Inflammatory macrophage treated with lipopolysaccharide for 4 hours (primary cell): ENCODE measurements at regions not wholly inside any gene's neighbourhood (a gene's known extent, or its start where the extent isn't known, plus 50 kb on each side); places are given as distances from the start of the nearest gene placed in this dataset.

Source experiments
- DNase-seq: peaks from one replicate; pipeline ENCODE4 v3.0.0-alpha.2; 2020

DNA sequence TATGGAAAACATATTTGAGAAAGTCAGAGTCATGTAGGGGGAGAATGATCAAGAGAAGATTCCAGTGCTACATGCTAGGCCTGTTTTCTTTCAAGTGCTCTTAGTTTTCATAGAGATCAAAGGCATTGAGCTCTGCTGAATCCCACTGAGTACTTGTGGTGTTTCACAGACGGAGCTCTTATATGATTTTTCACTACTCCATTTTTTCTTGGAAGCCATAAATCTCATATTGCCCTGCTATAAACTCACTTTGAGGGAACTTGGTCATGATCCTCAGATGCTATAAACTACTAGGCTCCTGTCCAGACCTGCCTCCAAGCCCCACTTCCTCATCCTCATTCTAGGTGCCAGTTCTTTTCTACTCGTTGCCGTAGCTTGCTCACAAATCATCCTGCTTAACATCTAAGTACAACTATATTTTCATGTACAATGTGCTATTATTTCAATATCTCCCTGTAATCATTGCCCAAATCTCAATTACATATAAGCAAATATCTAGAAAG, 180.8 kb upstream of the CCDC179 start:
- no peak for DNase-seq

DNA sequence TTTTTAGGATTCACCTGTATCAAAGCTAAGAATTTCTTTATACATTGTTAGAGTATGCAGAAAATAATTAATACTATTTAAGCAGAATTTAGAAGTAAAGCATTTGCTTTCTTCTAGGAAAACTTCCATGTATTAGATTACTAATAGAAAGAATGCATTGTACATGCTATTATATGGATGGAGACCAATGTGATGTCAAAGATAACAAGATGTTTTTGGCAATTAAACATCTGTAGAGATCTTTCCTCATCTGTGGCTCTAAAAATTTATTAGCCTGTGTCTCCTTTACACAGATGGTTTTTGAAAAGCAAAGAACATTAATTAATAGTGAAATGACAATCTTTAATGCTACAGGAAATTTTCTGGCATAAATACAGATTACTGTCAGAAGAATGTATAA, 198.4 kb upstream of the CCDC179 start:
- no peak for DNase-seq

DNA sequence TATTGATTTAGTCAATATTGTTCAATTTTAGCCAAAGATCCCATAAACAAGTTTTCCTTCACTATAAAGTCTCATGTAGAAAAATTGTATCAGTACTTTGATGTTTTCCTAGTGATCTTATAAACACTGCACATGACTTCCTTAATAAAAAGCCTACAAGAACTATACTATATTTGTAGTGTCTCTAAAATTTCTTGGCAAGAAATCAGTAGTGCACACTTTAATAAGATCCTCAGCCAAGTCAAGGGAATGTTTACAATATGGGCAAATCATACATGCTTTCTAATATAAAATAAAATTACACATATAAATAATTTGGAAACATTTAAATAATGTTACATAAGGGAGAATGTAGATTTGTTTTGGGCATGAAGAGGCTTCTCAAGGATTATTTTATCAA, 203.0 kb upstream of the CCDC179 start:
- no peak for DNase-seq

DNA sequence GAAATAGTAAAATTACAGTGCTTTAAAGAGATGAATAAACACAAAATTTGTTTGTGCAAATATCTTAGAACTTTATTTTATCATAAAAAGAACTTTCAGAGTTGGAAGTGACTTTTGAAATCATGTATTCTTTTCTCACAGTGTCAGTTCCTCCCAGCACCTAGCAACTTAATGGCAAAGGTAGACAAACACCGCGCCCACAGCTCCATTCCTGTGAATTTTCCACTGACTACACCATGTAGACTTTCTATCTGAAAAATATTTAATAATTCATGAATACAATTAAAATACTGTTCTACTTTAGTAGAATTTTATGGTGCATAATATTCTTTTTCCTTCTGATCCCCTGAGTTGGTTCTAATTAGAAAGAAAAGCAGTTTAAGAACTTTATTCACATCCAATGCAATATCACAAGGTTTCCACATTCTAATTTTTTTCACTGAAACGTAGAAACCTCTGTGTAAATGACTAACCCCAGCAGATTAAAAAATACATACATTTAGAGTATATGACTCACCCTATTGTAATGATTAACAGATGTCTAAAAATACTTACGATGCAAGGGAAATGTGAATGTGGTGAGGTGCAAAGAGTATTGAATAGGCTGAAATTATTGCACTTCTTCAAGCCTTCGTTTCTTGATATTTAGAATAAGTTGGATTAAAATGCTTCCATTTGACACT, 218.2 kb upstream of the CCDC179 start:
- DNase-seq, result no peak

DNA sequence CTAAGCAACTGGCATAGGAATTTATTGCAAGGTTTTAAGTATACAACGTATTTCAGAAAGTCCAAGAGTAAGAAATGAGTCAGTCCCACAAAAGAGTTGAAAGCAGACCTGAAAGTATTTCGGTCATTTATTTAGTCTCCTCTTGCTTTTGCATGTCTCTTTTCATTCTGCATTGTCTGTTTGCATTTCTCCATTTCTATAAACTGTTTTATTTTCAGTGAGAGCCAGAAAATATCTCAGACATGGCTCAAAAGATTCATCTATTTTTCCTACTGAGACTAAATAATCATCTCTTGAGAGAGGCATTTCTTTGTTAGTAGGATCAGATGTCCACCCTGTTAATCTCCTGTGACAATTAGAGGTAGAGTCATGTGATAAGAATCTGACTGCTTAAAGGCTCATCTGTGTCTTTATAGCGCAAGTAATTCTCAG, 219.1 kb upstream of the CCDC179 start:
- DNase-seq, result no peak

DNA sequence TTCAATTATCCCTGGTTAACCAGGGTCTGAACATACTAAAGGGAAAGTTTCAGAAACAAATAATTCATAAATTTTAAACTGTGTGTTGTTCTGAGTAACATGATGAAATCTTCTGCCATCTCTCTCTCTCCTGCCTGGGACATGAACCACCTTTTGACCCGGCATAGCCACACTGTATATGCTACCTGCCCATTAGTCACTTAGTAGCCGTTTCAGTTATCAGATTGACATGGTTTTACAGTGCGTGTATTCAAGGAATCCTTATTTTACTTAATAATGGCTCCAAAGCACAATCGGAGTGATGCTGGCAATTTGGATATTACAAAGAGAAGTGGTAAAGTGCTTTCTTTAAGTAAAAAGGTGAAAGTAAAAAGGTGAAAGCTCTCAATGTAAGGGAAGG, 227.1 kb upstream of the CCDC179 start:
- DNase-seq, result no peak

DNA sequence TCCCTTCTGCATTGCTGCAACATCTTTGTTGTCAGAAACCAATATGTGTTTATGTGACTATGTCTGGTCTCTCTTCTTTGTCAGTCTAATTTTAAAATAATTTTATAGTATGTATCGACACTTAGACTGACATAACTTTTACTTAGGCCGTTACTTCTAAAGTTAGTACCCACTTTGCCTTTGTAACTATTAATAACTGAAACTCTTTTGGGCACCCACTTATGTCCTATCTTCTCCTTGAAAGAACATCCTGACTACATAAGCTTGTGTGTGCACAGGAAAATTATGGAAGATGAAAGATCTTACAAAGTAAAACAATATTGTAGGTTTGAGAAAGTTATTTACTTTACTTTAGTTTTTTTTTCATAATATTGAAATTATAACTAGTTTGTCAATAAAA, 230.4 kb upstream of the CCDC179 start:
- no peak for DNase-seq

DNA sequence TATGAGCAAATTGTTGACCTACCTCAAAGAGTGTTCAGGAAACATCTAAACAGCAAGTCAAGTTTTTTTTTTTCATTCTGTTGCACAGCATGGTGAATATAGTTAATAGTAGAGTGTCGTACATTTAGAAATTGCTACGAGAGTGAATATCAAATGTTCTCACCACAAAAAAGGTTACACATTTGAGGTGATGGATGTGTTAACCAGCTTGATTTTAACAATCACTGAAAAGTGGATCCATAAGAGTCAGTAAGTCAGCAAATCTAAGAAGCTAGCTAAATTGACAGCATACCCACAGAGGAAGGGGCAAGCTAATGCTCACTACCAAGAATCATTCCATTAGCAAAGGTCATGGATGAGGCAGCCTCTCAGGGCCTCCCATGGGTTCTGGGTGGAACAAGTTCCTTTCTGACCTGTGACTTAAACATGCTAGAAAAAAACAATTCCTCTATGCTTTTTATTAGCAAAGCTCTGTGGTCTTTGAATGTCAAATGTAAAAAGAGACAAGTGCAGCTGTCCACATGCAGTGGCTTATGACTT, 235.4 kb upstream of the CCDC179 start:
- no peak for DNase-seq

DNA sequence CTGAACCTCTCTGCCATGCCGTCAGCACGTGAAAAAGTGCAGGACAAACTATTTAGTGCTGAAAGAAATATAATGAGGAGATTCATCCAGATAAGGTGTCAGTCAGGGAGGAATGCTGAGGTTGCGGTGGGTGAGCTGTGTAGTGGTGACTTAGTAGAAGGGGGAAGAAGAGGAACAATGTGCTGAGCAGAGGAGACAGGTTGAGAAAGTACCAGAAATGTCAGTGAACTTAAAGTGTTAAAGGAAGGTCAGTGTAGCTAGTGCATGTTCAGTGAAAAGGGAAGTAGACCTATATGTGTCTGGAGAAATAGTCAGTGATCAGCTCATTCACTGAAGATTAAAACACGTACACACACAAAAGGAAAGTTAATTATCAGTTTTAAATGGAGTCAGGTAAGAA, 237.6 kb upstream of the CCDC179 start:
- DNase-seq, result no peak

DNA sequence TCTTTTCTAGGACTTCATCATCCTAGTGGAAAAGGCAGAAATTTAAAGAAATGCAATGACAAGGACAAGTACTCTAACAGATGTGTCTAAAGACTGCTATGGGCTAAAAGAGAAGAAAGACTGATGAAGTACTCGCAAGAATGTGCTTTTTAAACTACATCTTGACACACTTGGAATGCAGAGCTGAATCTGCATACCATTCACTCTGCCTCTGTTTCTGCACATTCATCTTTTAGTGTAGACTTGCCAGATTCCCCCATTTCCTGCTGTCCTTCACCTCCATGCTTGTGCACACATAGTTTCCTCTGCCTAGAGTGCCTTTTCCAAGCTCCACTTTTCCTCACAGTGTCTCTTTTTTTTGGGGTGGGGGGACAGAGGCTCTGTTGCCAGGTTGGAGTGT, 239.0 kb upstream of the CCDC179 start:
- DNase-seq, result no peak

DNA sequence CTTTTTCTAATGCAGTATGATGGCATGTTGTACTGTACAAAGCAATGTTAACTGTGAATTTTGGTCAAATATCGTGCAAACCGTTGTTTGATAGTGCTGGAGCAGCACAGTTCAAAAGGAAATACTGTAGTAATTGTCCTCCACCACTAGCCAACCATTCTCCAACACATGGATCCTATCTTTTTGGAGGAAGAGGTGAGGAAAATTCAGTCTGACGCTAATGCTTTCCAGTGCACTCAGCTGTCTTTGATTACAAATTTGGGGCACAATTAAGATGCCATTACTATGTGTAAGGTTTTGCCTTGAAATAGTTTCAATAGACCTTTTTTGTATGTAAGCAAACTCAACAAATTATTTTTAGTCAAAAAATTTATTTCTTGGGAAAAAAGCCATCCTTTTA, 240.5 kb upstream of the CCDC179 start:
- DNase-seq, result no peak

DNA sequence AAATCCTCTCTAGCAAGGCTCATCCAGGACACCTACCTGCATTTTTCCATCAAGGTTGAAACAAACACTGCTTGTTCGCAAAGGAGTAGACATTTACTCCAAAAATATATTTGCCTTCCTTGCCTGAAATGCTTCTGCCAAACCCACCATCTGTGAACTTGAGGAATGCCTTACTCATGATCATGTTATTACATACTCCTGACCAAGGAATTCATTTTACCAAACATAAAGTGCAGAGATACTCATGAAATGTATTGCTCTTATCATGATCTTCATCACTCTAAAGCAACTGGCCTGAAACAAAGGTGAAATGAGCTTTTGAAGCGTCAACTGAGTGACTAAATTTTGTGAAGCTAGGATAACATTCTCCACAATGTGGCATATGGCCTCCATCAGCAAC, 243.1 kb upstream of the CCDC179 start:
- no peak for DNase-seq

DNA sequence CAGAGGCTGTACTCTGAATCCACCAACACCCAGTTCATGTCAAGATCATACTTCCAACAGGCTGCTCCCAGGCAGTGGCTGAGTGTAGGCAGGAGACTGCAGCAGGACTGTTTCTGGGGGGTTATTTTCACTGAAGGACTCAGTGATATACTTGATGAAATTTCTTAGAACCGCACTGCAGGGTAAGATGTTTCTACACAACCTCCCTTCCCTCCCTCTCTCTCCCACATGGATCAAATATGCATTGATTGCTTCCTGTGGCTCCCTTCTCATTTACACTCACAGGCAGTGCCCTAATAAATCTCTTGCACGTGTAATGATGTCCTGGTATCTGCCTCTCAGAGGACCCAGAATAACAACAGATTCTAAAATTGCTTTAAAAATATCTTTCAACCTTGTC, 251.3 kb upstream of the CCDC179 start:
- no peak for DNase-seq

DNA sequence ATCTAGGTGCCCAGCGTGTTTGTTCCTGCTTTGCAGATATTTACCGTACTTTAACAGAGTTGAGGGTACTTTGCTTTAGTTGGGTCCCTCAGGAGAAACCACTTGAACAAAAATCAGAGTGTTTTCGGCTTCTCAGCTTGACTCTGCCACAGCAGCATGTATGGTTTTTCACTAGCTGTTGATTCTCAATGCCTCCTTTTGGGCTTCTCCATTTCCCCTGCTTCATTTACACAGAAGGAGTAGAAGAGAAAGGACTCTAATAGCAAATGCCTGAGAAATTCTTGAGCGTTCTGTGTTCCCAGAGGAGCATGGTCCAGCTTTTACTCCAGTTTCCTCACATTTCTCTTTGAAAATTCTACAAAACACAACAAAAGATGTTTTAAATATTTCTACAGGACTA, 252.1 kb upstream of the CCDC179 start:
- no peak for DNase-seq

DNA sequence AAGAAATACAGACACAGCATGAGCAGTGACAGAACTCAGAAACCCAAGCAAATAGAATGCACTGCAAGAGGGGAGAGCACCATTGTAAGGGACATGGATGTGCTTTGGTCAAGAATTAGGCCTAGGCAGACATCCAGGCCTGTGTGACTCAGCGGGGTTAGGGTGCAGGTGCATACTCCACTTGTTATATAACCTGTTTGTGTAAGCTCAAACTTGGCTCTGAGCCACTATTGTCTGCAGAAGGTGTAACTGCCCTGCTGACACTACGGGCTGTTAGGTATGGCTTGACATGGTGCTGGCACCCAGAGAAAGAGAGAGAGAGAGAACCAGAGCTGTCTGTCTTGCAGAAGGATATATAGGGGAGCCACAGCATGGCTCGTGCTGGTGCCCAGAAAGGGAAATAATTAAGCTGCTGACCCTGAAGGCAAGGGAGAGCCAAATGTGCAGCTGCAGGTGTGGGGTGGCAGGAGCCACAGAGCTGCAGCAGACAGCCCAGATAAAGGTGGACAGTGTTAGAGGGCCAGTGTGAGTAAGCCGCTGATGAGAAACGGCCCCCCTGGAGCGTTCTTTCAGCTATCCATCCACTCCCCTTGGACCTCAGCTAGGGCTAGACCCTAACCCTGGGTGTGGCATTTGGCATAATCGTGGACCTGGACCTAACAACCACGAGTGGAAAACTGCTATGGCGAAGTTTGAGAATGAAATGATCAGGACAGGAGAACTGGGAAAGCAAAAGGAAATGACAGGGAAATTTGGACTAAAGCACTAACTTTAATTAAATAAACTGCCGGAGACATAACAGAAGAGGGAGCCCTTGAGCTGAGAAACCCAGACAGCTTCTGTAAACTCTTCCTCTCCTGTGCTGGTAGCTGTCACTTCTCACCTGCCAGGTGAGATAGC, 253.0 kb upstream of the CCDC179 start:
- DNase-seq, result no peak

DNA sequence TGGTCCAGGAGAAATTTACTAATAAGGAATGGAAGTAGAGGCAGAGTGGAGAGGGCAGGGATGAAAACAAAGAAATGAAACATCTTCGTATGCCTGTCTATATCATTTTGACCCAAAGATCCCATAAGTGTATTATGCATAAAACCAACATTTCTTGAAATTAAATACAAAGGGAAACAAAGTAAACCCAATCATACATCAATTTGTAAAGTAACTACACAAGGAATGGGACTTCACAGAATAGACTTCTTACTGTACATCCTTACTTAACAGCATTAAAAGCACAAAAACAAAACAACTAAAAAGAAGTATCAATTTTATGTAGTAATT, 253.6 kb upstream of the CCDC179 start:
- no peak for DNase-seq

DNA sequence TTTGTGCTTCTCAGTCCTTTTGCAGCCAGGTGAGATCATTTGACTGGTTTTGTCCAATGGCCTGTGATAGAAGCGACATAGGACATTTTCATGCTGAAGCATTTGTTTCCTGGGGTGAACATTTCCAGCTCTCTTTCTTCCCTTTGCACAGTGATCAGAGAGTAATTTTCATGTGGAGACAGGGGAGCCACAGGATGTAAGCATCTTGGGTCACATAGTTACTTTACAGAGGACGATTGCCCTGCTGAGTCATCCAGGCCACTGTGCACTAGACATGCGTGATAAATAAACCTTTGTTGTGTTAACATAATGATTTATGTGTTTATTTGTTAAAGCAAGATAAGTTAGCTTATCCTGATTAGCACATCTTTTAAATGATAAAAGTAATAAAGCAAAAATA, 263.5 kb upstream of the CCDC179 start:
- no peak for DNase-seq

DNA sequence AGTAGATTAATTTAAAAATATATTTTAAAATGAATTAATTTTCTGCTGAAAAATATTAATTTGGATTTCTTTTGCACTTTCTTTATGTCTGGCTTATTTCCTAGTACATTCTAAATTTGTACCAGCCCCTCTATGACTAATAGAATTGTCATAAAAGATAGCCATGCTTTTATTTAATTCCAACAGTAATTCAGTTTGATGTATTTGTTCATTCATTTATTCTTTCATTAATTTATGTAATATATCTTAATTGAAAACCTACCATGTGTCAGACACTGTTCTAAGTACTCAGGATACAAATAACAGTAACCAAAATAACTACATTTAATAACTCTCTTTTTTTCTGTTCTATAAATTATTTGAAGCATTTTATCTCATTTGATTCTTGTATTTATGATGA, 264.0 kb upstream of the CCDC179 start:
- DNase-seq, result no peak

DNA sequence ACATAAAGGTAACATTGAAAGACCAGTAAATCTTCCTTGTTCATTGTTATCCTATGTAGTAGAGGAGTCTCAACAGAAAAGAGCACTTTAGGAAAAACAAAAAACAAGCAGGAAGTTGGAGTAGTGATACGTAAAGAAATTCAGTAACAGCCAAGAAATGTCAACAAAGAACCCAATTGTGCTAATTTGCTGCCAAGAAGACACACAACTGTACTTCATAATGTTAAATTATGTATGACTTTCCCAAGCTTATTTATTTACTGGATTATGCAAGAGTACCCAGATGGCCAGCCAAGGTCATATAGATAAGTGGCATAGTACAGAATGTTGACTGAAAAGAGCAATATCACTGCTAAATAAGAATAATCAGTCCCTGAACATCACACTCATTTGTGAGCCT, 264.7 kb upstream of the CCDC179 start:
- DNase-seq, result no peak

DNA sequence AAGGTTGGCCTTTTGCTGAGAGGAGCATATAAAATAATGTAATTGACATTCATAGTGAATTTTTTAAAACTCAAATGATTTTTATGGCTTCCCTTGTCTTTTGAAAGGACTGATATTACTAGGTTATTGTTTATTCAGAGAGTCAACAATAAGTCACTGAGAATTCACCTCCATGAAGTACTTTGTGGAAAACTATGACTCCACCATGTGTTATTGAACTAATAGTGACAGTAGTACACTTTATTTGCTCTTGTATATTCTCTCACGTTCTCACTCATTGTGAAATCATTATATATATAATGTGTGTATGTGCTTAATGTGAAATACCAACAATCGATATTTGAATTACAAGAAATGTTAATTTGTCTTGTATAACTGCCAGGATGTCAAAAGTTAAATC, 267.4 kb upstream of the CCDC179 start:
- DNase-seq, result no peak

DNA sequence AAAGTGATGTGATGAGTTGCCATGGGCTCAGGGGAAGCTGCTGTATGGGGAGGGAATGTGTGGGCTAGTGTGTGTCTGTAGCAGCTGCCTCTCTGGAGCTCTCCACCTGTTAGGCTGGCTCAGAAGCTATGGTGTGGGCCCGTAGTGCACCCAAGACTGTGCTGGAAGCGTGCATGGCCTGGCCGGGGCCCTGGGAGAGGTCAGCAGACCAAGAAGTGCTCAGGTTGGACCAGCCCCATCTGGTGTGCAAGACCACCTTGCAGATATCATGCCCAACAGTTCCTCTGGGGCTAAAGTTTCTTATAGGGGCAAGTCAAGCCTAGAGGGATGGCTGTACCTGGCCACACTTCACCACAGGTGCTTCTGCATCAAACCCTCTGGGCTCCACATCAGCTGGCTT, 274.4 kb upstream of the CCDC179 start:
- no peak for DNase-seq

DNA sequence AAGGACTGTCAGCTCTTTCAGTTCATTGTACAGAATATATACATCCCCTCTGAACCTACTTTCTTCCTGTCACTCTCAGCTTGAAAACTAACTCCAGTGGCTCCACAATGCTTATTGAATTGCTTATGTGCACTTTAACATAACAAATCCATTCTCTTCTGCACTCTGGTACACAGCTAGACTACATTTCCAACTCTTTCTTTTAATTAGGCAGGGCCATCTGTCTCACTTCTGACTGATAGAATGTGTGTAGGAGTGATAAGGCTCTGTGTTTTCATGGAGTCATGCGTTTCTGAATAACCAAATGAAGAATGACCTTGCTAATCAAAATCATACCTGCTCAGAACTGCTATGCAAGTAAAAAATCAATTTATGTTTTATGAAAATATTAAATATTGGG, 278.5 kb upstream of the CCDC179 start:
- no peak for DNase-seq

DNA sequence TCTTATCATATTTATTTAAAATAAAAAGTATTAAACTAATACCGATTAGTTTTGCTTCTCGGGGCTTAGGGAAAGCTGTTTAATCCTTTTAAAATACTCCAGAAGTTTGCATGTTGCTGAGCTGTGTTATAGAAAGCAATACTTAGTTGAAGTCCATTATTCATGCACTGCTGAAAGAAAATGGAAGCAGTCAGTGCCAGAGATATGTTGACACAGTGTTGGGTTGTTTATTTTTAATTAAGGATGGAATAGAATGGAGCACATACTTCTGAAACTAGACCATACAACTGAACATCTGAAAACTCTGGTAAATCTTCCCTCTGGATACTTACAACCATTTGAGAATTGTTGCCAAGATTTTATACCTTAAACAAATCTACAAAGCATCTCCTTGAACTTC, 282.7 kb upstream of the CCDC179 start:
- no peak for DNase-seq

DNA sequence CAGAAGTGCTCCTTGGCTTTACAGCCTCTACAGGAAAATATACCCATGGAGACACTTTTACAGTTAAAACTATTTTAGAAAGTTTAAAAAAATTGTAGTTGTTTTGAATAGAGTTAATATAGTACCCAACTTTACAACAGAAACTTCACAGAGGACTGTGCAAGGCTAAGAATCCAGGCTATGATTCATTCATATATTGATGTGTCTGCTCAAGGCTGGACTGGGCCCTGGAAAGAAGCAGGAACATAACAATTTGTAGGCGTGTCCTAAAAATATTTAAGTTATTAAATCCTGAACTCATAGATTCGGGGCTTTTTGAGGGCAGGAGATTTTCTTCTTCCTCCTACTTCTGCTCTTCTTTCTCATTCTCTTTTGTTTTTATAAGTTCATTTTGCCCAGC, 291.5 kb upstream of the CCDC179 start:
- DNase-seq, result no peak
